H1 (cell line): ENCODE measurements at regions not wholly inside any gene's neighbourhood (a gene's known extent, or its start where the extent isn't known, plus 50 kb on each side); places are given as distances from the start of the nearest gene placed in this dataset.

Experiments used
- CTCF ChIA-PET: fragments of 300-600 bp; sonication (Branson Sonifier 250); formaldehyde crosslinking; loops from one replicate; lab custom pipeline; 2021; ENCODE audit not compliant: partially characterized antibody; lab: Charles Lee
- POLR2A ChIA-PET: fragments of 300-600 bp; sonication (Branson Sonifier 250); formaldehyde crosslinking; loops from one replicate; lab custom pipeline; 2021; ENCODE audit warnings: inconsistent platforms; ENCODE audit not compliant: partially characterized antibody; lab: Charles Lee
- DNase-seq, 2 experiments: peaks; one replicate each; pipeline versions ENCODE4 v3.0.0 to v3.0.0-alpha.2; 2010 to 2022; ENCODE audit warnings: low spot score in 2 of 2, low read depth in 1 of 2, mixed read lengths in 1 of 2
- FAIRE-seq: peaks from 2 replicates; lab custom pipeline; 2011; peaks lifted over from hg19 to GRCh38; lab: Jason Lieb, UNC
- H2AFZ ChIP-seq: 2 replicates; pipeline ENCODE4 v1.8.1; 2012; ENCODE audit warnings: low read length, inconsistent platforms
- H2AK5ac ChIP-seq: 2 replicates; pipeline ENCODE4 v1.6.1; 2013; ENCODE audit warnings: low read depth, low read length
- H2BK120ac ChIP-seq: replicated peaks from 2 replicates; pipeline ENCODE3; 2013; ENCODE audit warnings: low read depth, low read length, inconsistent platforms
- H2BK12ac ChIP-seq: 2 replicates; pipeline ENCODE4 v1.6.1; 2013; ENCODE audit warnings: low read depth, low read length
- H2BK15ac ChIP-seq: 2 replicates; pipeline ENCODE4 v1.6.1; 2013; ENCODE audit warnings: low read length
- H2BK20ac ChIP-seq: 2 replicates; pipeline ENCODE4 v1.6.1; 2013; ENCODE audit warnings: low read length
- H2BK5ac ChIP-seq: 2 replicates; pipeline ENCODE4 v1.6.1; 2013; ENCODE audit warnings: low read depth, low read length
- H3K14ac ChIP-seq: 2 replicates; pipeline ENCODE4 v1.6.1; 2013; ENCODE audit warnings: inconsistent platforms; ENCODE audit not compliant: insufficient read length
- H3K18ac ChIP-seq: 2 replicates; pipeline ENCODE4 v1.6.1; 2013; ENCODE audit warnings: low read length; ENCODE audit errors: extremely low read depth
- H3K23ac ChIP-seq: 2 replicates; pipeline ENCODE4 v1.6.1; 2013; ENCODE audit warnings: inconsistent platforms; ENCODE audit not compliant: insufficient read length
- H3K23me2 ChIP-seq: 2 replicates; pipeline ENCODE4 v1.6.1; 2013; ENCODE audit warnings: low read depth, low read length
- H3K27ac ChIP-seq: 2 replicates; pipeline ENCODE4 v1.6.1; 2011; ENCODE audit warnings: low read depth, low read length, inconsistent platforms
- H3K27me3 ChIP-seq, 4 experiments: replicated peaks in 1 of 4; 1 replicate in 1 of 4; 2 replicates in 3 of 4; pipeline versions ENCODE4 v1.6.1 to v1.8.1; 2011 to 2013; ENCODE audit warnings: low read length in 3 of 4, mild to moderate bottlenecking in 3 of 4, inconsistent platforms in 2 of 4, mixed read lengths in 2 of 4, moderate library complexity in 1 of 4; ENCODE audit not compliant: control insufficient read depth in 3 of 4, insufficient read depth in 3 of 4; ENCODE audit errors: extremely low read depth in 1 of 4
- H3K36me3 ChIP-seq, 4 experiments: 2 replicates each; pipeline versions ENCODE4 v1.6.1 to v1.8.1; 2011 to 2013; ENCODE audit warnings: mild to moderate bottlenecking in 4 of 4, low read length in 3 of 4, moderate library complexity in 2 of 4, control low read depth in 1 of 4, inconsistent platforms in 1 of 4; ENCODE audit not compliant: insufficient read depth in 4 of 4, control insufficient read depth in 2 of 4
- H3K4ac ChIP-seq: replicated peaks from 2 replicates; pipeline ENCODE3; 2013; ENCODE audit warnings: low read length, low read depth, mixed read lengths, inconsistent platforms; ENCODE audit not compliant: insufficient read length
- H3K4me1 ChIP-seq, 4 experiments: replicated peaks in 1 of 4; 1 replicate in 1 of 4; 2 replicates in 3 of 4; pipeline versions ENCODE4 v1.6.1 to v1.8.1; 2011 to 2013; ENCODE audit warnings: low read length in 3 of 4, inconsistent platforms in 2 of 4, mixed read lengths in 1 of 4; ENCODE audit not compliant: insufficient read depth in 4 of 4, control insufficient read depth in 3 of 4
- H3K4me2 ChIP-seq, 2 experiments: 2 replicates each; pipeline versions ENCODE4 v1.6.1 to v1.8.1; 2011 to 2013; ENCODE audit warnings: low read depth in 2 of 2, low read length in 2 of 2, control low read depth in 1 of 2, inconsistent platforms in 1 of 2, mild to moderate bottlenecking in 1 of 2; ENCODE audit not compliant: insufficient read depth in 1 of 2
- H3K4me3 ChIP-seq, 4 experiments: fragments of 200-600, 300-600 bp in 1 of 4; sonication (generic), shearing (Covaris generic), sonication (Bioruptor Twin) in 1 of 4; 2 replicates each; pipeline versions ENCODE4 v1.5.1 to v1.8.1; 2011 to 2016; ENCODE audit warnings: low read length in 4 of 4, low read depth in 3 of 4, control low read depth in 2 of 4, inconsistent platforms in 2 of 4, mild to moderate bottlenecking in 2 of 4, mixed read lengths in 1 of 4, moderate library complexity in 1 of 4; ENCODE audit not compliant: insufficient read depth in 2 of 4; ENCODE audit errors: extremely low read depth in 1 of 4
- H3K56ac ChIP-seq: replicated peaks from 2 replicates; pipeline ENCODE3; 2013; ENCODE audit warnings: low read depth, mild to moderate bottlenecking, mixed read lengths, low read length, inconsistent platforms; ENCODE audit not compliant: insufficient read length
- H3K79me1 ChIP-seq: 2 replicates; pipeline ENCODE4 v1.6.1; 2013; ENCODE audit warnings: low read depth, low read length, control low read depth
- H3K79me2 ChIP-seq, 2 experiments: 2 replicates each; pipeline versions ENCODE4 v1.6.1 to v1.8.1; 2012 to 2013; ENCODE audit warnings: low read length in 2 of 2, mild to moderate bottlenecking in 2 of 2, inconsistent platforms in 1 of 2; ENCODE audit not compliant: insufficient read depth in 2 of 2, control insufficient read depth in 1 of 2
- H3K9ac ChIP-seq, 4 experiments: replicated peaks in 1 of 4; 1 replicate in 1 of 4; 2 replicates in 3 of 4; pipeline versions ENCODE4 v1.6.1 to v1.8.1; 2011 to 2013; ENCODE audit warnings: low read depth in 3 of 4, low read length in 3 of 4, control low read depth in 2 of 4, mild to moderate bottlenecking in 2 of 4, moderate library complexity in 2 of 4, inconsistent platforms in 1 of 4; ENCODE audit errors: extremely low read depth in 1 of 4
- H3K9me3 ChIP-seq, 2 experiments: 2 replicates each; pipeline versions ENCODE4 v1.6.1 to v1.8.1; 2012 to 2013; ENCODE audit warnings: mild to moderate bottlenecking in 2 of 2, moderate library complexity in 2 of 2, control low read depth in 1 of 2, inconsistent platforms in 1 of 2, low read depth in 1 of 2, low read length in 1 of 2, mixed read lengths in 1 of 2; ENCODE audit not compliant: insufficient read depth in 2 of 2
- H4K20me1 ChIP-seq, 2 experiments: replicated peaks in 1 of 2; 2 replicates each; pipeline versions ENCODE3 to v1.8.1; 2011 to 2013; ENCODE audit warnings: inconsistent platforms in 2 of 2, low read length in 2 of 2, mild to moderate bottlenecking in 1 of 2; ENCODE audit not compliant: insufficient read depth in 2 of 2, control insufficient read depth in 1 of 2
- H4K5ac ChIP-seq: 2 replicates; pipeline ENCODE4 v1.6.1; 2013; ENCODE audit warnings: low read length, low read depth, mixed read lengths, inconsistent platforms; ENCODE audit not compliant: insufficient read length
- H4K8ac ChIP-seq: 2 replicates; pipeline ENCODE4 v1.8.0; 2013; ENCODE audit warnings: mild to moderate bottlenecking, moderate library complexity, low read length, inconsistent platforms; ENCODE audit not compliant: insufficient read depth; ENCODE audit errors: extremely low read depth
- H4K91ac ChIP-seq: replicated peaks from 2 replicates; pipeline ENCODE3; 2013; ENCODE audit warnings: low read length, mixed read lengths, inconsistent platforms; ENCODE audit not compliant: insufficient read length
- GABPA ChIP-seq: IDR thresholded peaks from 2 replicates; pipeline ENCODE4 v1.6.1; 2011; ENCODE audit warnings: mild to moderate bottlenecking, low read length, moderate library complexity, borderline replicate concordance; ENCODE audit not compliant: insufficient read depth
- WGBS, 2 experiments: shearing (Covaris generic) in 1 of 2; methylation state at CpG; one replicate each; pipeline versions ENCODE4 v1.1.6 to v1.1.7; 2013 to 2015; ENCODE audit warnings: low lambda C conversion rate in 2 of 2, mixed read lengths in 2 of 2, inconsistent platforms in 1 of 2, low coverage in 1 of 2, missing lambda C conversion rate in 1 of 2; ENCODE audit not compliant: insufficient replicate concordance in 2 of 2, insufficient coverage in 1 of 2, insufficient read length in 1 of 2; ENCODE audit errors: extremely low coverage in 1 of 2, missing lambda C conversion rate in 1 of 2; 5-methylcytosine and 5-hydroxymethylcytosine counted together

- WGBS, 2 experiments = 100% methylated on average over 1 of the region's 1 CpG; no CpG with 5 or more reads in 1 of the 2 experiments
- H4K5ac ChIP-seq = no peak overlapping the region
- no peak overlapping the region for H2BK12ac ChIP-seq
- no peak overlapping the region for H3K56ac ChIP-seq
- H3K4me3 ChIP-seq = no peak overlapping the region
- H4K91ac ChIP-seq = no peak overlapping the region
- no peaks in the 10 kb centered on the region for H3K27me3 ChIP-seq
- no peaks in the 10 kb centered on the region for H3K79me1 ChIP-seq
- CTCF ChIA-PET = interaction anchor here (0.6 to 2.4 kb wide), 50 partner anchors 10 to 1206 kb away, joined by 3 to 18 read pairs (median 4); no protein-coding TSS in a partner anchor
- H3K27ac ChIP-seq = no peak overlapping the region
- H2BK5ac ChIP-seq = no peak overlapping the region
- no peak overlapping the region for H4K8ac ChIP-seq
- no peak overlapping the region for H3K18ac ChIP-seq
- no peak overlapping the region for H2BK15ac ChIP-seq
- no peak overlapping the region for H3K14ac ChIP-seq
- FAIRE-seq (no peak), DNase-seq (no peak)
- H3K9ac ChIP-seq = no peak overlapping the region
- H3K4ac ChIP-seq = no peak overlapping the region
- peaks cover 0 to 2% (median 0%) of the 10 kb centered on the region in 4 experiments; a peak in 1 of 7 replicates for H3K4me1 ChIP-seq
- H2BK20ac ChIP-seq = no peak overlapping the region
- no peaks in the 10 kb centered on the region for H3K79me2 ChIP-seq
- no peaks in the 10 kb centered on the region for H3K9me3 ChIP-seq
- H2AFZ ChIP-seq = no peak overlapping the region
- H3K4me2 ChIP-seq = no peak overlapping the region
- no peak overlapping the region for H3K23ac ChIP-seq
- no peaks in the 10 kb centered on the region for H3K36me3 ChIP-seq
- no peaks in the 10 kb centered on the region for H4K20me1 ChIP-seq
- no peak overlapping the region for H2BK120ac ChIP-seq
- no peak overlapping the region for H2AK5ac ChIP-seq
- POLR2A ChIA-PET = no interaction called here
- no peaks in the 10 kb centered on the region for H3K23me2 ChIP-seq
- TF ChIP-seq GABPA = no peak
Observed at GRCh38 chr7:117992635-117993376, 119.6 kb upstream of the CTTNBP2 start.
